Liver (tissue), 8 donors: ENCODE measurements at regions not wholly inside any gene's neighbourhood (a gene's known extent, or its start where the extent isn't known, plus 50 kb on each side); places are given as distances from the start of the nearest gene placed in this dataset.

Experiments
- DNase-seq: peaks from one replicate; pipeline ENCODE4 v3.0.0-alpha.2; 2017; ENCODE audit warnings: low spot score
- H3K27ac ChIP-seq, 2 donors: one replicate each; pipeline ENCODE4 v1.7.0; 2013; ENCODE audit warnings: inconsistent platforms in 2 of 2, low read length in 2 of 2, control low read depth in 1 of 2, low read depth in 1 of 2, mild to moderate bottlenecking in 1 of 2
- H3K27me3 ChIP-seq, 4 donors: one replicate each; pipeline versions ENCODE4 v1.6.1 to v1.7.0; 2013; ENCODE audit warnings: low read length in 3 of 4, inconsistent platforms in 1 of 4, mild to moderate bottlenecking in 1 of 4, moderate library complexity in 1 of 4; ENCODE audit not compliant: control insufficient read depth in 4 of 4, insufficient read depth in 4 of 4
- H3K36me3 ChIP-seq, 4 donors: one replicate each; pipeline versions ENCODE4 v1.6.1 to v1.7.0; 2013; ENCODE audit warnings: low read length in 3 of 4, mild to moderate bottlenecking in 3 of 4, low read depth in 1 of 4, moderate library complexity in 1 of 4; ENCODE audit not compliant: control insufficient read depth in 4 of 4, insufficient read depth in 3 of 4
- H3K4me1 ChIP-seq, 4 donors: one replicate each; pipeline versions ENCODE4 v1.6.1 to v1.7.0; 2013; ENCODE audit warnings: low read length in 3 of 4, mild to moderate bottlenecking in 3 of 4, moderate library complexity in 1 of 4; ENCODE audit not compliant: control insufficient read depth in 4 of 4, insufficient read depth in 4 of 4
- H3K4me3 ChIP-seq, 3 donors: one replicate each; pipeline versions ENCODE4 v1.6.1 to v1.7.0; 2013; ENCODE audit warnings: low read length in 3 of 3, control low read depth in 1 of 3, low read depth in 1 of 3, mild to moderate bottlenecking in 1 of 3
- H3K9ac ChIP-seq, 2 donors: one replicate each; pipeline ENCODE4 v1.7.0; 2013; ENCODE audit warnings: low read length in 2 of 2, mild to moderate bottlenecking in 2 of 2, moderate library complexity in 2 of 2, control low read depth in 1 of 2, low read depth in 1 of 2
- H3K9me3 ChIP-seq, 4 donors: one replicate each; pipeline versions ENCODE4 v1.6.1 to v1.7.0; 2013; ENCODE audit warnings: low read length in 3 of 4; ENCODE audit not compliant: control insufficient read depth in 4 of 4
- EGR1 ChIP-seq, 2 donors: IDR thresholded peaks; 2 replicates each; pipeline ENCODE4 v1.6.1; 2016 to 2018; ENCODE audit warnings: antibody characterized with exemption in 2 of 2, low read depth in 2 of 2
- FOXA1 ChIP-seq: IDR thresholded peaks from 2 replicates; pipeline ENCODE4 v1.6.1; 2016; ENCODE audit warnings: antibody characterized with exemption
- FOXA2 ChIP-seq: IDR thresholded peaks from 2 replicates; pipeline ENCODE4 v1.6.1; 2016; ENCODE audit warnings: antibody characterized with exemption
- GABPA ChIP-seq, 2 donors: IDR thresholded peaks in 1 of 2; conservative IDR thresholded peaks in 1 of 2; 2 replicates each; pipeline ENCODE4 v1.6.1; 2016; ENCODE audit warnings: antibody characterized with exemption in 2 of 2, mild to moderate bottlenecking in 1 of 2, moderate library complexity in 1 of 2
- HNF4A ChIP-seq, 2 donors: conservative IDR thresholded peaks; 2 replicates each; pipeline ENCODE4 v1.6.1; 2016; ENCODE audit warnings: antibody characterized with exemption in 2 of 2, mild to moderate bottlenecking in 2 of 2
- HNF4G ChIP-seq: IDR thresholded peaks from 2 replicates; pipeline ENCODE4 v1.6.1; 2016; ENCODE audit warnings: antibody characterized with exemption
- JUND ChIP-seq, 2 donors: IDR thresholded peaks; 2 replicates each; pipeline ENCODE4 v1.6.1; 2016; ENCODE audit warnings: antibody characterized with exemption in 2 of 2
- NR2F2 ChIP-seq: IDR thresholded peaks from 2 replicates; pipeline ENCODE4 v1.6.1; 2016; ENCODE audit warnings: antibody characterized with exemption
- RAD21 ChIP-seq, 2 donors: IDR thresholded peaks; 2 replicates each; pipeline ENCODE4 v1.6.1; 2016; ENCODE audit warnings: antibody characterized with exemption in 2 of 2, mild to moderate bottlenecking in 2 of 2
- RXRA ChIP-seq, 2 donors: IDR thresholded peaks; 2 replicates each; pipeline ENCODE4 v1.6.1; 2017 to 2018; ENCODE audit warnings: antibody characterized with exemption in 2 of 2, mild to moderate bottlenecking in 1 of 2
- SP1 ChIP-seq: IDR thresholded peaks from 2 replicates; pipeline ENCODE4 v1.6.1; 2018; ENCODE audit warnings: antibody characterized with exemption, mild to moderate bottlenecking
- TAF1 ChIP-seq: conservative IDR thresholded peaks from 2 replicates; pipeline ENCODE4 v1.6.1; 2016; ENCODE audit warnings: antibody characterized with exemption, mild to moderate bottlenecking
- YY1 ChIP-seq: IDR thresholded peaks from 2 replicates; pipeline ENCODE4 v1.6.1; 2016; ENCODE audit warnings: antibody characterized with exemption, mild to moderate bottlenecking
- WGBS: extraction: QIAGEN DNeasy Blood & Tissue Kit; methylation state at CpG from one replicate; pipeline ENCODE4 v1.1.7; 2013; 5-methylcytosine and 5-hydroxymethylcytosine counted together
- TF ChIP-seq, protein P1 (sequence below): fragments of 150-350 bp; IDR thresholded peaks from 2 replicates; pipeline ENCODE4 v1.5.1; 2017; ENCODE audit warnings: improper control_type of control experiment, low read depth, low read length; ENCODE audit not compliant: missing input control
- TF ChIP-seq, protein P2 (sequence below): IDR thresholded peaks from 2 replicates; pipeline ENCODE4 v1.6.1; 2016; ENCODE audit warnings: antibody characterized with exemption
- TF ChIP-seq, protein P3 (sequence below): IDR thresholded peaks from 2 replicates; pipeline ENCODE4 v1.6.1; 2016; ENCODE audit warnings: antibody characterized with exemption
- TF ChIP-seq, protein P4 (sequence below): IDR thresholded peaks from 2 replicates; pipeline ENCODE4 v1.6.1; 2016; ENCODE audit warnings: antibody characterized with exemption, mild to moderate bottlenecking
- TF ChIP-seq, protein P5 (sequence below): IDR thresholded peaks from 2 replicates; pipeline ENCODE4 v1.6.1; 2016; ENCODE audit warnings: antibody characterized with exemption
- donor health status: healthy.
- donor health status: healthy.
- donor health status: healthy.
- donor health status: healthy.
- donor health status: healthy.

DNA sequence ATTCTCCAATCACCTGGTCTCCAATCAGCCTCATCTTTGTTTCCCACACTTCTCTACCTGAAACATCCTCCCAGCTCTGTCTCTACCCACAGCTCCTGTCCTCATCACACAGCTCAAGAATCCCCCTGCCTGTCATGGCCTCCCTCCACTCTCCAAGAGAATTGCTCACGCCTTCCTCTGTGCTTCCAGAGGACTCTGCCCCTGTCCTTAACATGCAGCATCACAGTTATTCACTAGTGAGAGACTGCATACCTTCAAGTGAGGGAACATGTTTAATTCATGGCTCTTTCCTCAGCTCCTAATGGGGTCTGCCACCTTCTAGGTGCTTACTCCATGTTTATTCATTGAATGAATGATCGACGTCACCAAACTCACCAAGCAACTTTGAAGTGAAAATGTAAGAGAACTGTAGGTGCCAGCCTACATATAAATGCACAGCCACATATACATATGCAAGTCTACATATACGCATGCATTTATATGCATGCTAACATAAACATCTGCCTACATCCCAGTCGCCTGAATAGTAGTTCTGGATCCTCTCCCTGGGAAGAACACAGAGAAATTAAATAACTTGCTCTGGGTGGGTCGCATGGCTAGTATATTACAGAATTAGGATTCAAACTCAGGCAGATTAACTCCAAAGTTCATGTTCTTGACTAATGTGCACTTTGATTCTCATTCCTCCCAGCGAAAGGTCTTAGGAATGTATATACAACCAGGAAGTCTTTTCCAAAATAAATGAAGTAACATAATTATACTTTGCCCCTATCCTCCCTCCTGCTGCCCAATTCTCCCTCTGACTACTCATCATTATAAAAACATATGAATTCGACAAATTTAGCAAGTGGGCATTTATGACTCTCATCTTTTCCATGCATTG is 295.6 kb downstream of the MAFB start:
- 83% methylated on average over 8 of the region's 8 CpGs for WGBS
- H3K27me3 ChIP-seq: peaks cover 0 to 2% (median 0%) of the 10 kb centered on the region in 4 donors
- H3K9ac ChIP-seq: no peak overlapping the region
- H3K27ac ChIP-seq: no peak overlapping the region
- H3K9me3 ChIP-seq: no peaks in the 10 kb centered on the region
- no peak overlapping the region for H3K4me3 ChIP-seq
- no peaks in the 10 kb centered on the region for H3K4me1 ChIP-seq
- DNase-seq: no peak
- TF ChIP-seq TAF1: no peak
- no peak for TF ChIP-seq RXRA (IDR thresholded peaks at IDR 0.05)
- no peak for TF ChIP-seq HNF4G
- no peak for TF ChIP-seq RAD21 (IDR thresholded peaks at IDR 0.05)
- TF ChIP-seq, protein P1, sequence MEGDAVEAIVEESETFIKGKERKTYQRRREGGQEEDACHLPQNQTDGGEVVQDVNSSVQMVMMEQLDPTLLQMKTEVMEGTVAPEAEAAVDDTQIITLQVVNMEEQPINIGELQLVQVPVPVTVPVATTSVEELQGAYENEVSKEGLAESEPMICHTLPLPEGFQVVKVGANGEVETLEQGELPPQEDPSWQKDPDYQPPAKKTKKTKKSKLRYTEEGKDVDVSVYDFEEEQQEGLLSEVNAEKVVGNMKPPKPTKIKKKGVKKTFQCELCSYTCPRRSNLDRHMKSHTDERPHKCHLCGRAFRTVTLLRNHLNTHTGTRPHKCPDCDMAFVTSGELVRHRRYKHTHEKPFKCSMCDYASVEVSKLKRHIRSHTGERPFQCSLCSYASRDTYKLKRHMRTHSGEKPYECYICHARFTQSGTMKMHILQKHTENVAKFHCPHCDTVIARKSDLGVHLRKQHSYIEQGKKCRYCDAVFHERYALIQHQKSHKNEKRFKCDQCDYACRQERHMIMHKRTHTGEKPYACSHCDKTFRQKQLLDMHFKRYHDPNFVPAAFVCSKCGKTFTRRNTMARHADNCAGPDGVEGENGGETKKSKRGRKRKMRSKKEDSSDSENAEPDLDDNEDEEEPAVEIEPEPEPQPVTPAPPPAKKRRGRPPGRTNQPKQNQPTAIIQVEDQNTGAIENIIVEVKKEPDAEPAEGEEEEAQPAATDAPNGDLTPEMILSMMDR: no peak
- TF ChIP-seq YY1: no peak
- no peaks in the 10 kb centered on the region for H3K36me3 ChIP-seq

DNA sequence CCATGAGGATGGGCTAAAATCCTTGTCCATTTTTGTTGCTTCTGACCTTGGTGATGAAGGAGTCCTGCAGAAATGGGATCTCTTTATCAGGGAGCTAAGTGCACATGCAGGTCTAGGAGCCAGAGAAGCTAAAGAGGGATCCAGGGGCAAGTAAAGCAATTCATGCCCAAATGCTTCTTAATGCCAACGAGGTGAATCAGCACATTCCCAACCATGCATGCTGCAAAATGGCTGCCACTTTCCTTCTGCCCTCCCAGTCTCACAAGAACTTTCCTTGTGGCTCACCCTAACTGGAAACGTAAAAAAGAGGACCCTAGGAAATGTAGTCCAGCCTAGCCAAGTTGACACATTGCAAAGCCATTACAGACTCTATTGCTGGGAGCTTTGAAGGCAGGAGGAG is 298.4 kb downstream of the MAFB start:
- WGBS: 74% methylated on average over 2 of the region's 2 CpGs
- TF ChIP-seq RXRA (IDR thresholded peaks at IDR 0.05): no peak
- TF ChIP-seq EGR1 (IDR thresholded peaks at IDR 0.05; ENCODE audit: low read depth in 2 of 2): no peak
- TF ChIP-seq HNF4A (conservative IDR thresholded peaks at IDR 0.05): no peak
- TF ChIP-seq NR2F2: no peak
- TF ChIP-seq, protein P2, sequence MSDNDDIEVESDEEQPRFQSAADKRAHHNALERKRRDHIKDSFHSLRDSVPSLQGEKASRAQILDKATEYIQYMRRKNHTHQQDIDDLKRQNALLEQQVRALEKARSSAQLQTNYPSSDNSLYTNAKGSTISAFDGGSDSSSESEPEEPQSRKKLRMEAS: no peak
- TF ChIP-seq, protein P3, sequence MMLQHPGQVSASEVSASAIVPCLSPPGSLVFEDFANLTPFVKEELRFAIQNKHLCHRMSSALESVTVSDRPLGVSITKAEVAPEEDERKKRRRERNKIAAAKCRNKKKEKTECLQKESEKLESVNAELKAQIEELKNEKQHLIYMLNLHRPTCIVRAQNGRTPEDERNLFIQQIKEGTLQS: no peak
- no peak for TF ChIP-seq GABPA (IDR thresholded peaks at IDR 0.05 in 1 of 2, conservative IDR thresholded peaks at IDR 0.05 in 1 of 2)
- TF ChIP-seq, protein P4, sequence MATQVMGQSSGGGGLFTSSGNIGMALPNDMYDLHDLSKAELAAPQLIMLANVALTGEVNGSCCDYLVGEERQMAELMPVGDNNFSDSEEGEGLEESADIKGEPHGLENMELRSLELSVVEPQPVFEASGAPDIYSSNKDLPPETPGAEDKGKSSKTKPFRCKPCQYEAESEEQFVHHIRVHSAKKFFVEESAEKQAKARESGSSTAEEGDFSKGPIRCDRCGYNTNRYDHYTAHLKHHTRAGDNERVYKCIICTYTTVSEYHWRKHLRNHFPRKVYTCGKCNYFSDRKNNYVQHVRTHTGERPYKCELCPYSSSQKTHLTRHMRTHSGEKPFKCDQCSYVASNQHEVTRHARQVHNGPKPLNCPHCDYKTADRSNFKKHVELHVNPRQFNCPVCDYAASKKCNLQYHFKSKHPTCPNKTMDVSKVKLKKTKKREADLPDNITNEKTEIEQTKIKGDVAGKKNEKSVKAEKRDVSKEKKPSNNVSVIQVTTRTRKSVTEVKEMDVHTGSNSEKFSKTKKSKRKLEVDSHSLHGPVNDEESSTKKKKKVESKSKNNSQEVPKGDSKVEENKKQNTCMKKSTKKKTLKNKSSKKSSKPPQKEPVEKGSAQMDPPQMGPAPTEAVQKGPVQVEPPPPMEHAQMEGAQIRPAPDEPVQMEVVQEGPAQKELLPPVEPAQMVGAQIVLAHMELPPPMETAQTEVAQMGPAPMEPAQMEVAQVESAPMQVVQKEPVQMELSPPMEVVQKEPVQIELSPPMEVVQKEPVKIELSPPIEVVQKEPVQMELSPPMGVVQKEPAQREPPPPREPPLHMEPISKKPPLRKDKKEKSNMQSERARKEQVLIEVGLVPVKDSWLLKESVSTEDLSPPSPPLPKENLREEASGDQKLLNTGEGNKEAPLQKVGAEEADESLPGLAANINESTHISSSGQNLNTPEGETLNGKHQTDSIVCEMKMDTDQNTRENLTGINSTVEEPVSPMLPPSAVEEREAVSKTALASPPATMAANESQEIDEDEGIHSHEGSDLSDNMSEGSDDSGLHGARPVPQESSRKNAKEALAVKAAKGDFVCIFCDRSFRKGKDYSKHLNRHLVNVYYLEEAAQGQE: no peak
- no peak for TF ChIP-seq RAD21 (IDR thresholded peaks at IDR 0.05)
- no peak for TF ChIP-seq SP1
- TF ChIP-seq FOXA1: no peak
- no peak for TF ChIP-seq YY1
- TF ChIP-seq, protein P5, sequence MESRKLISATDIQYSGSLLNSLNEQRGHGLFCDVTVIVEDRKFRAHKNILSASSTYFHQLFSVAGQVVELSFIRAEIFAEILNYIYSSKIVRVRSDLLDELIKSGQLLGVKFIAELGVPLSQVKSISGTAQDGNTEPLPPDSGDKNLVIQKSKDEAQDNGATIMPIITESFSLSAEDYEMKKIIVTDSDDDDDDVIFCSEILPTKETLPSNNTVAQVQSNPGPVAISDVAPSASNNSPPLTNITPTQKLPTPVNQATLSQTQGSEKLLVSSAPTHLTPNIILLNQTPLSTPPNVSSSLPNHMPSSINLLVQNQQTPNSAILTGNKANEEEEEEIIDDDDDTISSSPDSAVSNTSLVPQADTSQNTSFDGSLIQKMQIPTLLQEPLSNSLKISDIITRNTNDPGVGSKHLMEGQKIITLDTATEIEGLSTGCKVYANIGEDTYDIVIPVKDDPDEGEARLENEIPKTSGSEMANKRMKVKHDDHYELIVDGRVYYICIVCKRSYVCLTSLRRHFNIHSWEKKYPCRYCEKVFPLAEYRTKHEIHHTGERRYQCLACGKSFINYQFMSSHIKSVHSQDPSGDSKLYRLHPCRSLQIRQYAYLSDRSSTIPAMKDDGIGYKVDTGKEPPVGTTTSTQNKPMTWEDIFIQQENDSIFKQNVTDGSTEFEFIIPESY: no peak
- no peak for TF ChIP-seq JUND (IDR thresholded peaks at IDR 0.05)
- no peak for TF ChIP-seq TAF1
- no peak for TF ChIP-seq FOXA2

More for the DNA sequence above, 298.4 kb downstream of the MAFB start:
- DNase-seq: no peak
- Histone ChIP-seq H3K27me3 (peaks cover 0 to 2% (median 0%) of the 10 kb centered on the region in 4 donors), H3K9ac (no peak overlapping the region), H3K36me3 (no peaks in the 10 kb centered on the region), H3K4me1 (no peaks in the 10 kb centered on the region), H3K27ac (no peak overlapping the region), H3K4me3 (no peak overlapping the region), H3K9me3 (peaks cover 1 to 5% (median 3%) of the 10 kb centered on the region in 4 donors)
